ENCODE measurements at regions not wholly inside any gene's neighbourhood (a gene's known extent, or its start where the extent isn't known, plus 50 kb on each side); places are given as distances from the start of the nearest gene placed in this dataset.
A peak's percentile ranks its signal among the peaks of the same experiment; 100 is the strongest.

DNA sequence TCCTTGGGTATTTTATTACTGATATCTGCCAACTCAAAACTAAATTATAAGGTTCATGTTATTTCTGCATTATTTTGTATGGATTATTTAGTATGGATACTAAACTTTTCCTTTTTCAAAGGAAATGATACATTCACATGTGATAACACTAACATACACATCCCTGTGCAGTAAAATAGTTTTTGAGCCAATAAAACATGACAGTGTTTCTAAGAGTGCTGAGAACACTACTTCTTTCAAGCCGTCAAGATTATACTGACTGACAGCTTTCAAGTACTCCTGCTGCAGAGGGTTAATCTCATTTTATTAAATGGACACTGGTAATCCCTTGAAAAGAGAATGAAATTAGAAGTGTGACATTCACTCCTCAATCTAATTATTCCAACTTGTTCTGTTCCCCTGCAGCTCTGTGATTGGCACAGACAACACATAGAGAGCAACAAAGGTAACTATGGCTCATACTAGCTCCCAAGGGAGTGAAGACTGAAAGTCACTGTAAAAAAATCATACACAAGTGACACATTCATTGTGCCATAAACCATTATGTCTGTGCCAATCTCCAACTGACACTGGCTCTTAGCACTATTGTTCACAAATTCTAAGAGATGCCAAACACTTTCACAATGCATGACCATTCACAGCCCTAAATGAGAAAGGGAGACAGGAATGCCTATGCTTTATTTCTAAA lies 468.6 kb downstream of the SHQ1 start:
- Histone ChIP-seq H2BK15ac (ENCODE audit: low read depth, low read length) (no peak overlapping the region), H3K9me1 (ENCODE audit: insufficient read depth, low read length) (peaks cover 12% of the 10 kb centered on the region), H3K36me3 (ENCODE audit: control insufficient read depth, insufficient read depth, low read length) (peaks cover 10% of the 10 kb centered on the region), H4K20me1 (ENCODE audit: insufficient read depth, low read length) (peaks cover 58% of the 10 kb centered on the region), H4K8ac (ENCODE audit: low read depth in 2 of 2, low read length in 2 of 2) (no peak overlapping the region), H2AK5ac (ENCODE audit: low read depth, low read length) (no peak overlapping the region), H3K27ac (ENCODE audit: insufficient read depth, low read length) (no peak overlapping the region), H4K5ac (ENCODE audit: low read depth, low read length) (no peak overlapping the region), H3K4me1 (ENCODE audit: control insufficient read depth, insufficient read depth, low read length) (peaks cover 5% of the 10 kb centered on the region), H2AK9ac (replicated peaks; ENCODE audit: low read depth, low read length, poor library complexity) (no peak overlapping the region), H3K79me1 (ENCODE audit: low read depth in 1 of 2, low read length in 2 of 2) (peaks cover 44 to 68% of the 10 kb centered on the region in 2 experiments), H3K14ac (replicated peaks; ENCODE audit: low read depth, low read length) (no peak overlapping the region), H4K91ac (ENCODE audit: insufficient read depth, low read depth, low read length) (no peak overlapping the region), H2AFZ (replicated peaks; ENCODE audit: low read length, poor library complexity) (no peak overlapping the region), H3K27me3 (ENCODE audit: control insufficient read depth, insufficient read depth, low read length) (no peaks in the 10 kb centered on the region), H3K9ac (ENCODE audit: low read depth, low read length) (no peak overlapping the region), H3K9me3 (ENCODE audit: control insufficient read depth, insufficient read depth, low read length) (no peaks in the 10 kb centered on the region), H3K23ac (ENCODE audit: low read depth, low read length) (no peak overlapping the region), H2BK5ac (ENCODE audit: low read depth, low read length, poor library complexity, severe bottlenecking) (no peak overlapping the region), H2BK120ac (ENCODE audit: low read depth, low read length) (no peak overlapping the region), H3K4ac (ENCODE audit: low read depth, low read length) (no peak overlapping the region), H2BK20ac (ENCODE audit: low read depth, low read length) (no peak overlapping the region), H3K56ac (ENCODE audit: extremely low read depth, insufficient read depth, low read length) (no peak overlapping the region), H3K18ac (ENCODE audit: low read depth, low read length) (no peak overlapping the region), H3K4me3 (ENCODE audit: insufficient read depth, low read depth, low read length) (no peak overlapping the region), H3K4me2 (ENCODE audit: low read depth, low read length) (no peak overlapping the region)
- TF ChIP-seq RFX5 (IDR thresholded peaks at IDR 0.05; ENCODE audit: low read depth, low read length) (no peak), RCOR1 (IDR thresholded peaks at IDR 0.05; ENCODE audit: insufficient replicate concordance, low read length) (no peak), SMC3 (IDR thresholded peaks at IDR 0.05; ENCODE audit: low read depth, low read length) (no peak), POLR2A (IDR thresholded peaks at IDR 0.05; ENCODE audit: low read depth, low read length) (no peak), MAFK (IDR thresholded peaks at IDR 0.05; ENCODE audit: low read depth, low read length) (no peak), MXI1 (IDR thresholded peaks at IDR 0.05; ENCODE audit: borderline replicate concordance, low read depth, low read length) (no peak), CEBPB (IDR thresholded peaks at IDR 0.05; ENCODE audit: low read depth, low read length) (no peak), NFE2L2 (IDR thresholded peaks at IDR 0.05; ENCODE audit: low read depth, low read length) (no peak), BHLHE40 (IDR thresholded peaks at IDR 0.05; ENCODE audit: low read depth, low read length) (no peak), FOS (IDR thresholded peaks at IDR 0.05; ENCODE audit: low read depth, low read length) (no peak), MAZ (IDR thresholded peaks at IDR 0.05; ENCODE audit: borderline replicate concordance, low read depth, low read length) (no peak), CHD1 (IDR thresholded peaks at IDR 0.05; ENCODE audit: low read depth, low read length) (no peak), RAD21 (IDR thresholded peaks at IDR 0.05; ENCODE audit: low read length) (no peak)
- TF ChIP-seq, protein P1, sequence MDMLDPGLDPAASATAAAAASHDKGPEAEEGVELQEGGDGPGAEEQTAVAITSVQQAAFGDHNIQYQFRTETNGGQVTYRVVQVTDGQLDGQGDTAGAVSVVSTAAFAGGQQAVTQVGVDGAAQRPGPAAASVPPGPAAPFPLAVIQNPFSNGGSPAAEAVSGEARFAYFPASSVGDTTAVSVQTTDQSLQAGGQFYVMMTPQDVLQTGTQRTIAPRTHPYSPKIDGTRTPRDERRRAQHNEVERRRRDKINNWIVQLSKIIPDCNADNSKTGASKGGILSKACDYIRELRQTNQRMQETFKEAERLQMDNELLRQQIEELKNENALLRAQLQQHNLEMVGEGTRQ (IDR thresholded peaks at IDR 0.05; ENCODE audit: low read depth, low read length), result no peak
- TF ChIP-seq, protein P2, sequence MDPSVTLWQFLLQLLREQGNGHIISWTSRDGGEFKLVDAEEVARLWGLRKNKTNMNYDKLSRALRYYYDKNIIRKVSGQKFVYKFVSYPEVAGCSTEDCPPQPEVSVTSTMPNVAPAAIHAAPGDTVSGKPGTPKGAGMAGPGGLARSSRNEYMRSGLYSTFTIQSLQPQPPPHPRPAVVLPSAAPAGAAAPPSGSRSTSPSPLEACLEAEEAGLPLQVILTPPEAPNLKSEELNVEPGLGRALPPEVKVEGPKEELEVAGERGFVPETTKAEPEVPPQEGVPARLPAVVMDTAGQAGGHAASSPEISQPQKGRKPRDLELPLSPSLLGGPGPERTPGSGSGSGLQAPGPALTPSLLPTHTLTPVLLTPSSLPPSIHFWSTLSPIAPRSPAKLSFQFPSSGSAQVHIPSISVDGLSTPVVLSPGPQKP (IDR thresholded peaks at IDR 0.05; ENCODE audit: borderline replicate concordance, low read depth, low read length), result no peak
- TF ChIP-seq, protein P3, sequence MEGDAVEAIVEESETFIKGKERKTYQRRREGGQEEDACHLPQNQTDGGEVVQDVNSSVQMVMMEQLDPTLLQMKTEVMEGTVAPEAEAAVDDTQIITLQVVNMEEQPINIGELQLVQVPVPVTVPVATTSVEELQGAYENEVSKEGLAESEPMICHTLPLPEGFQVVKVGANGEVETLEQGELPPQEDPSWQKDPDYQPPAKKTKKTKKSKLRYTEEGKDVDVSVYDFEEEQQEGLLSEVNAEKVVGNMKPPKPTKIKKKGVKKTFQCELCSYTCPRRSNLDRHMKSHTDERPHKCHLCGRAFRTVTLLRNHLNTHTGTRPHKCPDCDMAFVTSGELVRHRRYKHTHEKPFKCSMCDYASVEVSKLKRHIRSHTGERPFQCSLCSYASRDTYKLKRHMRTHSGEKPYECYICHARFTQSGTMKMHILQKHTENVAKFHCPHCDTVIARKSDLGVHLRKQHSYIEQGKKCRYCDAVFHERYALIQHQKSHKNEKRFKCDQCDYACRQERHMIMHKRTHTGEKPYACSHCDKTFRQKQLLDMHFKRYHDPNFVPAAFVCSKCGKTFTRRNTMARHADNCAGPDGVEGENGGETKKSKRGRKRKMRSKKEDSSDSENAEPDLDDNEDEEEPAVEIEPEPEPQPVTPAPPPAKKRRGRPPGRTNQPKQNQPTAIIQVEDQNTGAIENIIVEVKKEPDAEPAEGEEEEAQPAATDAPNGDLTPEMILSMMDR (conservative IDR thresholded peaks at IDR 0.05; ENCODE audit: low read depth, low read length), result no peak
- dilution Hi-C loops (cut with HindIII; ENCODE audit: low sequenced_read_pairs, unreplicated experiment), result no loop called here
- intact Hi-C loops (cut with micrococcal nuclease), result no loop called here
- ATAC-seq (ENCODE audit: low read depth), result peak; percentile 44
- in situ Hi-C loops (cut with MboI; ENCODE audit: low sequenced_read_pairs), result no loop called here
- WGBS, 2 experiments (ENCODE audit: extremely low coverage in 2 of 2, insufficient read length in 1 of 2), result no CpG with 5 or more reads among the region's 1 CpG
- ChIA-PET POLR2A (ENCODE audit: unreplicated experiment) (no interaction called here), CTCF (no interaction called here)
- DNase-seq, result no peak
- BruUV-seq (replicated peaks), result no TSS peak

All from IMR-90 (cell line).